ENCODE measurements at regions not wholly inside any gene's neighbourhood (a gene's known extent, or its start where the extent isn't known, plus 50 kb on each side); places are given as distances from the start of the nearest gene placed in this dataset.

DNA sequence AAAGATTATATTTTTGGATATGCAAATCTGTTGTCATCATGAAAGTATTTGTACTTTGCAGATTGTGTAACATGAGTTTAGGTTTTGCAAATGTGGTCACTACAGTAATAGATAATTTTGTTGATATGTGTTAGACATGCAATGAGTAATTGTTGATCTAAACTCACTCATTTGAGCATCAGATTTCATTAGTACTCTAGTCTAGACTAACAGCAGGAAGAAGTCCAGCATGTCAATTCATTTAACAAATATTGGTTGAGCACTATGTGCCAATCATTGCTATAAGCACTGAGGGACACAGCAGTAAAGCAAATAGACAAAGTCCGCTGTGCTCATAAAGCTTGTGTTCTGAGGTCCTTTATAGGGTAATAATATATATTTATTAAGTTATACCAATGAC is 350.0 kb downstream of the USP25 start:
- H3K9ac ChIP-seq (ENCODE audit: low read depth in 1 of 2, low read length in 2 of 2), result no peak overlapping the region
- H3K4me3 ChIP-seq (ENCODE audit: low read depth in 1 of 2, low read length in 2 of 2), result no peak overlapping the region
- H3K4me1 ChIP-seq (ENCODE audit: control insufficient read depth in 1 of 2, insufficient read depth in 2 of 2, low read length in 2 of 2), result no peaks in the 10 kb centered on the region
- H3K36me3 ChIP-seq (ENCODE audit: control insufficient read depth in 1 of 2, insufficient read depth in 2 of 2, low read length in 2 of 2), result no peaks in the 10 kb centered on the region
- no peak overlapping the region for H3K27ac ChIP-seq (ENCODE audit: low read depth, low read length)
- no peaks in the 10 kb centered on the region for H3K9me3 ChIP-seq (ENCODE audit: control insufficient read depth in 1 of 2, low read length in 2 of 2)
- H3K27me3 ChIP-seq (ENCODE audit: control insufficient read depth in 1 of 2, insufficient read depth in 2 of 2, low read length in 2 of 2), result no peaks in the 10 kb centered on the region

DNA sequence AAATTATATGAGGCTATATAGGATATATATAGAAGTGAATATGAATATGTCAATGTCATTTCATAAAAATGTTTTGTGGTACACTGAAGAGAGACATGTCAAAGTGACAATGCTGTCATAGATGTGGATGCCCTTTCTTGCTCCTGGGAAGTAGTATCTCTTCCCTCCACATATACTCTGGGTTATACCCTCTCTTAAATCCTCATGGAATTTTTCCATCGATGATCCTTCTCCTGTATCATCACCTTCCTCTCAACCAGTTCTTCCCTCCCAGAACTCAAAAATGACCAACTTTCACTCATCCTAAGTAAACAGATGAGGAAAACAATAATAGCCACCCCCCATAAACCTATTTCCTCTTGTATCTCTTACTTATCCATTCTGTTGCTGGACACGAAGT is 351.5 kb downstream of the USP25 start:
- Histone ChIP-seq H3K36me3 (ENCODE audit: control insufficient read depth in 1 of 2, insufficient read depth in 2 of 2, low read length in 2 of 2) (no peaks in the 10 kb centered on the region), H3K9me3 (ENCODE audit: control insufficient read depth in 1 of 2, low read length in 2 of 2) (no peaks in the 10 kb centered on the region), H3K9ac (ENCODE audit: low read depth in 1 of 2, low read length in 2 of 2) (no peak overlapping the region), H3K4me1 (ENCODE audit: control insufficient read depth in 1 of 2, insufficient read depth in 2 of 2, low read length in 2 of 2) (no peaks in the 10 kb centered on the region), H3K27ac (ENCODE audit: low read depth, low read length) (no peak overlapping the region), H3K4me3 (ENCODE audit: low read depth in 1 of 2, low read length in 2 of 2) (no peak overlapping the region), H3K27me3 (ENCODE audit: control insufficient read depth in 1 of 2, insufficient read depth in 2 of 2, low read length in 2 of 2) (no peaks in the 10 kb centered on the region)

GRCh38 chr21:16082038-16082816 is 352.4 kb downstream of the USP25 start:
- Histone ChIP-seq H3K9me3 (ENCODE audit: control insufficient read depth in 1 of 2, low read length in 2 of 2) (no peaks in the 10 kb centered on the region), H3K4me1 (ENCODE audit: control insufficient read depth in 1 of 2, insufficient read depth in 2 of 2, low read length in 2 of 2) (no peaks in the 10 kb centered on the region), H3K9ac (ENCODE audit: low read depth in 1 of 2, low read length in 2 of 2) (no peak overlapping the region), H3K36me3 (ENCODE audit: control insufficient read depth in 1 of 2, insufficient read depth in 2 of 2, low read length in 2 of 2) (no peaks in the 10 kb centered on the region), H3K27me3 (ENCODE audit: control insufficient read depth in 1 of 2, insufficient read depth in 2 of 2, low read length in 2 of 2) (no peaks in the 10 kb centered on the region), H3K4me3 (ENCODE audit: low read depth in 1 of 2, low read length in 2 of 2) (no peak overlapping the region), H3K27ac (ENCODE audit: low read depth, low read length) (no peak overlapping the region)

DNA sequence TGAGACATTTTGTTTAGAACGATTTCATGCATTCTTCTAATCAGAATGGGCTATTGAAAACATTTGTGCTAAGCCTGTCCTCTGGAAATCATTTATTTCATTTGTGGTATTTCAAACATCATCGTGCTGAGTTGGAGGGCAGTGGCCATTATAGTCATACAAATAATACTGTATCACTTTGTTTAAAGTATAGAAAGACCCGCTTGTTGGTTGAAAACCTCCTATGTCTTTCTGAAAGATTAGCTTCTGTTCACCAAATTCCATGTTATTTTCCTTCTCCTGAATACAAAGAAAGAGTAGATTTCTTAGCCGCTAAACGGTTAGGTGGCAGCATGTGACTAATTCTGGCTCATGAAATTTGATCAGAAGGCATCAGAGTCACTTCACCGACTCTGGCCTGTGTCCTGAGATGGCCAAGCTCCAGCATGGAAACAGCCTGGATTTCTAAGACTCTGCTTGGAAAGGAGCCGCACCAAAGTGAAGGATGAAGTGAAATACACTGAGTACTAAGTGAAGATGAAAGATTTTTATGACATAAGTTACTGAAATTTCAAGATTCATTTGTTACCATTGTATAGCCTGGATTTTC is 355.1 kb downstream of the USP25 start:
- Histone ChIP-seq H3K4me3 (ENCODE audit: low read depth in 1 of 2, low read length in 2 of 2) (no peak overlapping the region), H3K4me1 (ENCODE audit: control insufficient read depth in 1 of 2, insufficient read depth in 2 of 2, low read length in 2 of 2) (no peaks in the 10 kb centered on the region), H3K27ac (ENCODE audit: low read depth, low read length) (no peak overlapping the region), H3K27me3 (ENCODE audit: control insufficient read depth in 1 of 2, insufficient read depth in 2 of 2, low read length in 2 of 2) (no peaks in the 10 kb centered on the region), H3K9ac (ENCODE audit: low read depth in 1 of 2, low read length in 2 of 2) (no peak overlapping the region), H3K9me3 (ENCODE audit: control insufficient read depth in 1 of 2, low read length in 2 of 2) (no peaks in the 10 kb centered on the region), H3K36me3 (ENCODE audit: control insufficient read depth in 1 of 2, insufficient read depth in 2 of 2, low read length in 2 of 2) (no peaks in the 10 kb centered on the region)

DNA sequence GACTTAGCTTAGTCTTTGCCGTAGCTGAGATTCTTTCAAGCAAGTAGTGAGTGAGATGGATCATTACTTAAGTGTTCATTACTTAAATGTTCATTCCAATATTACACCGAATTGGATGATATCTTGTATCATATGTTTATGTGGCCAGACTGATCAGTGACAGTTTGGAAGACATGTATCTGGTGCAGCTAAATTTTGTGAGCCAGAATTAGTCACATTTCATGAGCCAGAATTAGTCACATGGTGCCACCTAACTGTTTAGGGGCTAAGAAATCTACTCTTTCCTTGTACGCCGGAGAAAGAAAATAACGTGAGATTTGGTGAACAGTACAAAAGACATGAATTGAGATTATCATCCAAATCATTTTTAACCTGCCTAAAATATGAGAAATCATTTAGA is 355.6 kb downstream of the USP25 start:
- no peaks in the 10 kb centered on the region for H3K4me1 ChIP-seq (ENCODE audit: control insufficient read depth in 1 of 2, insufficient read depth in 2 of 2, low read length in 2 of 2)
- H3K9me3 ChIP-seq (ENCODE audit: control insufficient read depth in 1 of 2, low read length in 2 of 2), result no peaks in the 10 kb centered on the region
- H3K9ac ChIP-seq (ENCODE audit: low read depth in 1 of 2, low read length in 2 of 2), result no peak overlapping the region
- H3K27me3 ChIP-seq (ENCODE audit: control insufficient read depth in 1 of 2, insufficient read depth in 2 of 2, low read length in 2 of 2), result no peaks in the 10 kb centered on the region
- no peak overlapping the region for H3K4me3 ChIP-seq (ENCODE audit: low read depth in 1 of 2, low read length in 2 of 2)
- H3K36me3 ChIP-seq (ENCODE audit: control insufficient read depth in 1 of 2, insufficient read depth in 2 of 2, low read length in 2 of 2), result no peaks in the 10 kb centered on the region
- H3K27ac ChIP-seq (ENCODE audit: low read depth, low read length), result no peak overlapping the region

DNA sequence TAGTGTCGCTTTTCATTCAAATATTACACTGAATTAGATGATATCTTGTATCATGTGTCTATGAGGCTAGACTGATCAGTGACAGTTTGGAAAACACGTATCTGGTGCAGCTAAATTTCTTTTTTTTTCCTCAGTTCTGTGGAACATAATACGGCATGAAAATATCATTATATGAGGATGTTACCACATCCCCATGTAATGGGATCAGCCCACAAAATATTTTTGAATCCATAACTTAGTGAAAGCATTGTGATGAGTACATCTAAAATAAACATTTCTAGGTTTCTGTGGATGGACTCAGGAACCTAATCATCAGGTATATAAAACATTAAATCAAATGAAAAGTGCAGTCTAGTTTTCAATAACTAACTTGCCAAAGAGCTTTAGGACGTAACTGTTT is 356.3 kb downstream of the USP25 start:
- H3K27me3 ChIP-seq (ENCODE audit: control insufficient read depth in 1 of 2, insufficient read depth in 2 of 2, low read length in 2 of 2), result no peaks in the 10 kb centered on the region
- H3K9ac ChIP-seq (ENCODE audit: low read depth in 1 of 2, low read length in 2 of 2), result no peak overlapping the region
- H3K27ac ChIP-seq (ENCODE audit: low read depth, low read length), result no peak overlapping the region
- H3K4me1 ChIP-seq (ENCODE audit: control insufficient read depth in 1 of 2, insufficient read depth in 2 of 2, low read length in 2 of 2), result no peaks in the 10 kb centered on the region
- H3K36me3 ChIP-seq (ENCODE audit: control insufficient read depth in 1 of 2, insufficient read depth in 2 of 2, low read length in 2 of 2), result no peaks in the 10 kb centered on the region
- no peak overlapping the region for H3K4me3 ChIP-seq (ENCODE audit: low read depth in 1 of 2, low read length in 2 of 2)
- H3K9me3 ChIP-seq (ENCODE audit: control insufficient read depth in 1 of 2, low read length in 2 of 2), result no peaks in the 10 kb centered on the region

- H3K9me3 ChIP-seq (ENCODE audit: control insufficient read depth in 1 of 2, low read length in 2 of 2), result no peaks in the 10 kb centered on the region
- H3K4me3 ChIP-seq (ENCODE audit: low read depth in 1 of 2, low read length in 2 of 2), result no peak overlapping the region
- H3K4me1 ChIP-seq (ENCODE audit: control insufficient read depth in 1 of 2, insufficient read depth in 2 of 2, low read length in 2 of 2), result no peaks in the 10 kb centered on the region
- H3K9ac ChIP-seq (ENCODE audit: low read depth in 1 of 2, low read length in 2 of 2), result no peak overlapping the region
- H3K27me3 ChIP-seq (ENCODE audit: control insufficient read depth in 1 of 2, insufficient read depth in 2 of 2, low read length in 2 of 2), result no peaks in the 10 kb centered on the region
- H3K36me3 ChIP-seq (ENCODE audit: control insufficient read depth in 1 of 2, insufficient read depth in 2 of 2, low read length in 2 of 2), result no peaks in the 10 kb centered on the region
- no peak overlapping the region for H3K27ac ChIP-seq (ENCODE audit: low read depth, low read length)
Measured at GRCh38 chr21:16086936-16087335, 357.2 kb downstream of the USP25 start.

GRCh38 chr21:16087523-16087922 is 357.7 kb downstream of the USP25 start:
- Histone ChIP-seq H3K9ac (ENCODE audit: low read depth in 1 of 2, low read length in 2 of 2) (no peak overlapping the region), H3K27ac (ENCODE audit: low read depth, low read length) (no peak overlapping the region), H3K27me3 (ENCODE audit: control insufficient read depth in 1 of 2, insufficient read depth in 2 of 2, low read length in 2 of 2) (no peaks in the 10 kb centered on the region), H3K4me3 (ENCODE audit: low read depth in 1 of 2, low read length in 2 of 2) (no peak overlapping the region), H3K9me3 (ENCODE audit: control insufficient read depth in 1 of 2, low read length in 2 of 2) (no peaks in the 10 kb centered on the region), H3K36me3 (ENCODE audit: control insufficient read depth in 1 of 2, insufficient read depth in 2 of 2, low read length in 2 of 2) (no peaks in the 10 kb centered on the region), H3K4me1 (ENCODE audit: control insufficient read depth in 1 of 2, insufficient read depth in 2 of 2, low read length in 2 of 2) (no peaks in the 10 kb centered on the region)

- Histone ChIP-seq H3K9ac (ENCODE audit: low read depth in 1 of 2, low read length in 2 of 2) (no peak overlapping the region), H3K36me3 (ENCODE audit: control insufficient read depth in 1 of 2, insufficient read depth in 2 of 2, low read length in 2 of 2) (no peaks in the 10 kb centered on the region), H3K27ac (ENCODE audit: low read depth, low read length) (no peak overlapping the region), H3K4me1 (ENCODE audit: control insufficient read depth in 1 of 2, insufficient read depth in 2 of 2, low read length in 2 of 2) (no peaks in the 10 kb centered on the region), H3K9me3 (ENCODE audit: control insufficient read depth in 1 of 2, low read length in 2 of 2) (no peaks in the 10 kb centered on the region), H3K4me3 (ENCODE audit: low read depth in 1 of 2, low read length in 2 of 2) (no peak overlapping the region), H3K27me3 (ENCODE audit: control insufficient read depth in 1 of 2, insufficient read depth in 2 of 2, low read length in 2 of 2) (no peaks in the 10 kb centered on the region)
Measured at GRCh38 chr21:16088056-16088455, 358.3 kb downstream of the USP25 start.

DNA sequence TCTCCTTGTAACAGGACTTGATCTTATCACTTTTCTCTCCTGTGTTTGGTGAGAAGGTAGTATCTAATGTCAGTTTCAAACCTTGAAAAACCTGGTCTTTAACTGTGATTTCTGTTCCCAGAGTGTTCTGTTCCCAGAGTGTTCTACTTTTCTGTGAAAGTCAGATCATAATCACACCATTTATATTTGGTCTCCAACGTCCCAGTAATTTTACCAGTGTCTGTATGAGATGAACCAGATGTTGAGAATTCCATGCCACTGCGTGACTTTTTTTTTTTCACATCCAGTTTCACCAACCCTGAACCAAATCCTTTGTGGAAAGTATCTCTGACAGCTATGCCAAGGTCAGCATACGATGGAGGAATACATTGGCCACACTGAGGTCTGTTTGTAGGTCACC is 365.2 kb downstream of the USP25 start:
- Histone ChIP-seq H3K36me3 (ENCODE audit: control insufficient read depth in 1 of 2, insufficient read depth in 2 of 2, low read length in 2 of 2) (no peaks in the 10 kb centered on the region), H3K9me3 (ENCODE audit: control insufficient read depth in 1 of 2, low read length in 2 of 2) (peaks cover 0 to 2% of the 10 kb centered on the region in 2 donors), H3K27ac (ENCODE audit: low read depth, low read length) (no peak overlapping the region), H3K9ac (ENCODE audit: low read depth in 1 of 2, low read length in 2 of 2) (no peak overlapping the region), H3K27me3 (ENCODE audit: control insufficient read depth in 1 of 2, insufficient read depth in 2 of 2, low read length in 2 of 2) (no peaks in the 10 kb centered on the region), H3K4me1 (ENCODE audit: control insufficient read depth in 1 of 2, insufficient read depth in 2 of 2, low read length in 2 of 2) (no peaks in the 10 kb centered on the region), H3K4me3 (ENCODE audit: low read depth in 1 of 2, low read length in 2 of 2) (no peak overlapping the region)

All from duodenal mucosa (tissue), 2 donors.